Neural progenitor cell (in vitro differentiated cells): ENCODE measurements at regions not wholly inside any gene's neighbourhood (a gene's known extent, or its start where the extent isn't known, plus 50 kb on each side); places are given as distances from the start of the nearest gene placed in this dataset.

Experiments used
- EZH2 ChIP-seq: fragments of 200-600 bp; sonication (generic); IDR thresholded peaks from 2 replicates; pipeline ENCODE4 v1.6.1; 2017; ENCODE audit warnings: antibody characterized with exemption, mild to moderate bottlenecking, moderate library complexity
- EZH2phosphoT487 ChIP-seq: fragments of 200-600 bp; sonication (generic); IDR thresholded peaks from 2 replicates; pipeline ENCODE4 v1.6.1; 2017; ENCODE audit warnings: antibody characterized with exemption

DNA sequence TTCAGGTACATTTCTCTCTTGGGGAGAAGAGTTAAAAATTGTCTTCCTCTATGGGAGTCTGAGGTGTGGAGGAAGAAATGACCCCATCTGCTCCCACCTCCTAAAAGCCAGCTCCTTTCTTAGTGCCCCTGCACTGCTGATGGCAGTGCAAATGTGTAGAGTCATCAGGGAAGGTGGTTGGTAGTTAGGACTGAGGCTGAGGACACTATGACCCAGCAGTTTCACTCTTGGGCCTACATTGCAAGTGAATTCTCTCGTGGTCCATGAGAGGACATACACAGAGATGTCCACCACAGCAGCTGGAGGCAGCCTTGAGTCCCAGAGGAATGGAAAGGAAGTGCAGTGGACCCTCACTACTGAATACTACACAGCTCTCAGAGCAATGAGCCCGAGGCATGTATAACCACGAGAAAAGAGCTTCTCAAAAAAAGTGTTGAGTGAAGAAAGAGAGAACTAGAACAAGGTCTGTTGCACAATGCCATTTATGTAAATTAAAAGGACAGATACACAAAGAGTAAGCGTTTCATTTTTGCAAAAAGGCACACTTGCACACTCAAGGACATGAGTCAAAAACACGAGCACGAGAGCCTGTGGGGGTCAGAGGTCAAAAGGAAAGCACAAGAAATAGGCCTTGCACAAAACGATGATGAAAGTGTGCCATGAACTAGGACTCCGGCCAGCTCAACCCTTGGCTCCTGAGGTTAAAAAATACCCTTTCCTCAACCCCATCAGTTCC is 164.4 kb upstream of the ADRA1D start:
- TF ChIP-seq EZH2 (no peak), EZH2phosphoT487 (no peak)
